HG02571 (cell line): ENCODE measurements at regions not wholly inside any gene's neighbourhood (a gene's known extent, or its start where the extent isn't known, plus 50 kb on each side); places are given as distances from the start of the nearest gene placed in this dataset.
"Not testable (repeated sequence)": the region's sequence is repeated elsewhere in the genome, so short reads cannot be mapped to it uniquely, and the experiment has no call there.

Experiments
- ATAC-seq: cut with Tn5 transposase; IDR thresholded peaks from one replicate; pipeline ENCODE4 v1.9.1; 2021; ENCODE audit warnings: mild to moderate bottlenecking, moderate library complexity; ENCODE audit not compliant: unreplicated experiment

GRCh38 chr16:73101568-73101967, 53.6 kb upstream of the ZFHX3 start:
- no peak for ATAC-seq

GRCh38 chr16:73099601-73100000, 51.7 kb upstream of the ZFHX3 start:
- not testable (repeated sequence) for ATAC-seq
